ENCODE measurements at regions not wholly inside any gene's neighbourhood (a gene's known extent, or its start where the extent isn't known, plus 50 kb on each side); places are given as distances from the start of the nearest gene placed in this dataset.
"Not testable (repeated sequence)": the region's sequence is repeated elsewhere in the genome, so short reads cannot be mapped to it uniquely, and the experiment has no call there.

- Histone ChIP-seq H3K9me3 (no peaks in the 10 kb centered on the region), H3K27me3 (ENCODE audit: low read depth) (no peaks in the 10 kb centered on the region), H3K4me1 (no peaks in the 10 kb centered on the region), H3K4me3 (no peak overlapping the region), H3K36me3 (replicated peaks) (no peaks in the 10 kb centered on the region)
- in situ Hi-C loops (cut with MboI; ENCODE audit: low sequenced_read_pairs) = no loop called here
- DNase-seq (ENCODE audit: low spot score in 2 of 2) = no peak
These were observed 77.6 kb upstream of the NEDD9 start for GRCh38 chr6:11309947-11310665.

- in situ Hi-C loops (cut with MboI; ENCODE audit: low sequenced_read_pairs) = no loop called here
- Histone ChIP-seq H3K4me1 (no peaks in the 10 kb centered on the region), H3K4me3 (no peak overlapping the region), H3K9me3 (no peaks in the 10 kb centered on the region), H3K36me3 (replicated peaks) (no peaks in the 10 kb centered on the region), H3K27me3 (ENCODE audit: low read depth) (no peaks in the 10 kb centered on the region)
- DNase-seq (ENCODE audit: low spot score in 2 of 2) = no peak
These were observed 74.8 kb upstream of the NEDD9 start for GRCh38 chr6:11307226-11307625.

- no peak for DNase-seq (ENCODE audit: low spot score in 2 of 2)
- Histone ChIP-seq H3K4me1 (no peaks in the 10 kb centered on the region), H3K4me3 (no peak overlapping the region), H3K36me3 (replicated peaks) (no peaks in the 10 kb centered on the region), H3K27me3 (ENCODE audit: low read depth) (no peaks in the 10 kb centered on the region), H3K9me3 (no peaks in the 10 kb centered on the region)
- in situ Hi-C loops (cut with MboI; ENCODE audit: low sequenced_read_pairs) = no loop called here
These were observed 72.5 kb upstream of the NEDD9 start for GRCh38 chr6:11304946-11305345.

GRCh38 chr6:11299876-11300428 is 67.5 kb upstream of the NEDD9 start:
- H3K36me3 ChIP-seq (replicated peaks); H3K9me3 ChIP-seq; in situ Hi-C loops (cut with MboI; ENCODE audit: low sequenced_read_pairs); H3K4me3 ChIP-seq; DNase-seq (ENCODE audit: low spot score in 2 of 2); H3K27me3 ChIP-seq (ENCODE audit: low read depth): not testable (repeated sequence)
- H3K4me1 ChIP-seq = peaks cover 11% of the 10 kb centered on the region

GRCh38 chr6:11299421-11299784 is 66.9 kb upstream of the NEDD9 start:
- in situ Hi-C loops (cut with MboI; ENCODE audit: low sequenced_read_pairs); H3K9me3 ChIP-seq; DNase-seq (ENCODE audit: low spot score in 2 of 2); H3K36me3 ChIP-seq (replicated peaks); H3K4me3 ChIP-seq; H3K27me3 ChIP-seq (ENCODE audit: low read depth): not testable (repeated sequence)
- H3K4me1 ChIP-seq = peaks cover 11% of the 10 kb centered on the region

GRCh38 chr6:11298651-11299420 is 66.4 kb upstream of the NEDD9 start:
- in situ Hi-C loops (cut with MboI; ENCODE audit: low sequenced_read_pairs) = no loop called here
- H3K9me3 ChIP-seq = no peaks in the 10 kb centered on the region
- peak in 1 of 2 experiments; percentile 70 for DNase-seq (ENCODE audit: low spot score in 2 of 2)

GRCh38 chr6:11297376-11297729 is 64.9 kb upstream of the NEDD9 start:
- Histone ChIP-seq H3K27me3 (ENCODE audit: low read depth) (no peaks in the 10 kb centered on the region), H3K4me3 (no peak overlapping the region), H3K9me3 (no peaks in the 10 kb centered on the region), H3K4me1 (peaks cover 11% of the 10 kb centered on the region), H3K36me3 (replicated peaks) (no peaks in the 10 kb centered on the region)
- in situ Hi-C loops (cut with MboI; ENCODE audit: low sequenced_read_pairs) = no loop called here
- DNase-seq (ENCODE audit: low spot score in 2 of 2) = no peak

More at GRCh38 chr6:11298651-11299420, 66.4 kb upstream of the NEDD9 start:
- H3K4me1 ChIP-seq = peaks cover 11% of the 10 kb centered on the region
- H3K4me3 ChIP-seq = no peak overlapping the region
- H3K36me3 ChIP-seq (replicated peaks) = no peaks in the 10 kb centered on the region
- H3K27me3 ChIP-seq (ENCODE audit: low read depth) = no peaks in the 10 kb centered on the region

- H3K27me3 ChIP-seq (ENCODE audit: low read depth) = no peaks in the 10 kb centered on the region
- peaks cover 11% of the 10 kb centered on the region for H3K4me1 ChIP-seq
- H3K36me3 ChIP-seq (replicated peaks) = no peaks in the 10 kb centered on the region
- H3K4me3 ChIP-seq = no peak overlapping the region
- in situ Hi-C loops (cut with MboI; ENCODE audit: low sequenced_read_pairs) = no loop called here
- DNase-seq (ENCODE audit: low spot score in 2 of 2) = no peak
- H3K9me3 ChIP-seq = no peaks in the 10 kb centered on the region
These were observed 64.2 kb upstream of the NEDD9 start for GRCh38 chr6:11296449-11297375.

GRCh38 chr6:11295969-11296368 is 63.5 kb upstream of the NEDD9 start:
- Histone ChIP-seq H3K27me3 (ENCODE audit: low read depth) (no peaks in the 10 kb centered on the region), H3K36me3 (replicated peaks) (no peaks in the 10 kb centered on the region), H3K4me1 (peaks cover 11% of the 10 kb centered on the region), H3K9me3 (no peaks in the 10 kb centered on the region), H3K4me3 (no peak overlapping the region)
- in situ Hi-C loops (cut with MboI; ENCODE audit: low sequenced_read_pairs) = no loop called here
- DNase-seq (ENCODE audit: low spot score in 2 of 2) = no peak

- H3K4me1 ChIP-seq = peaks cover 7% of the 10 kb centered on the region
- no peaks in the 10 kb centered on the region for H3K27me3 ChIP-seq (ENCODE audit: low read depth)
- no peak for DNase-seq (ENCODE audit: low spot score in 2 of 2)
- in situ Hi-C loops (cut with MboI; ENCODE audit: low sequenced_read_pairs) = no loop called here
- H3K4me3 ChIP-seq = no peak overlapping the region
- no peaks in the 10 kb centered on the region for H3K9me3 ChIP-seq
- no peaks in the 10 kb centered on the region for H3K36me3 ChIP-seq (replicated peaks)
These were observed 61.8 kb upstream of the NEDD9 start for GRCh38 chr6:11294228-11294627.

- Histone ChIP-seq H3K9me3 (no peaks in the 10 kb centered on the region), H3K36me3 (replicated peaks) (no peaks in the 10 kb centered on the region), H3K4me3 (no peak overlapping the region), H3K4me1 (no peaks in the 10 kb centered on the region), H3K27me3 (ENCODE audit: low read depth) (no peaks in the 10 kb centered on the region)
- DNase-seq (ENCODE audit: low spot score in 2 of 2) = no peak
- in situ Hi-C loops (cut with MboI; ENCODE audit: low sequenced_read_pairs) = no loop called here
These were observed 60.2 kb upstream of the NEDD9 start for GRCh38 chr6:11292594-11293236.

GRCh38 chr6:11292091-11292490 is 59.6 kb upstream of the NEDD9 start:
- Histone ChIP-seq H3K4me3 (no peak overlapping the region), H3K36me3 (replicated peaks) (no peaks in the 10 kb centered on the region), H3K9me3 (no peaks in the 10 kb centered on the region), H3K4me1 (no peaks in the 10 kb centered on the region), H3K27me3 (ENCODE audit: low read depth) (no peaks in the 10 kb centered on the region)
- in situ Hi-C loops (cut with MboI; ENCODE audit: low sequenced_read_pairs) = no loop called here
- no peak for DNase-seq (ENCODE audit: low spot score in 2 of 2)

- in situ Hi-C loops (cut with MboI; ENCODE audit: low sequenced_read_pairs) = no loop called here
- Histone ChIP-seq H3K4me3 (no peak overlapping the region), H3K9me3 (no peaks in the 10 kb centered on the region), H3K36me3 (replicated peaks) (no peaks in the 10 kb centered on the region), H3K4me1 (no peaks in the 10 kb centered on the region), H3K27me3 (ENCODE audit: low read depth) (no peaks in the 10 kb centered on the region)
- no peak for DNase-seq (ENCODE audit: low spot score in 2 of 2)
These were observed 59.1 kb upstream of the NEDD9 start for GRCh38 chr6:11291582-11291981.

All from HAP-1 (cell line).